HCT116 (cell line): ENCODE measurements at regions not wholly inside any gene's neighbourhood (a gene's known extent, or its start where the extent isn't known, plus 50 kb on each side); places are given as distances from the start of the nearest gene placed in this dataset.

Experiments used
- ATAC-seq: fragments of 200-7000 bp; cut with Tn5 transposase; 2 replicates; pipeline ENCODE4 v1.9.1; 2020; ENCODE audit warnings: mild to moderate bottlenecking, moderate library complexity
- BruUV-seq: library from RNA; stranded (reverse); fragments of 400-500 nt; replicated peaks from 2 replicates; lab custom pipeline; 2021; lab: Mats Ljungman, UMichigan
- CTCF ChIA-PET: fragments of 300-600 bp; sonication (Branson Sonifier 250); formaldehyde crosslinking; loops from one replicate; lab custom pipeline; 2021; ENCODE audit warnings: antibody characterized with exemption; lab: Charles Lee
- POLR2A ChIA-PET: fragments of 300-600, 350-600 bp; sonication (Branson Sonifier 250); formaldehyde crosslinking; loops from one replicate; lab custom pipeline; 2021; ENCODE audit warnings: antibody characterized with exemption; lab: Charles Lee
- RAD21 ChIA-PET, 2 experiments: fragments of 300-600 bp; sonication (Branson Sonifier 250); formaldehyde crosslinking; loops; one replicate each; lab custom pipeline; 2023; ENCODE audit warnings: low total read pairs in 2 of 2; ENCODE audit not compliant: uncharacterized antibody in 2 of 2, unreplicated experiment in 2 of 2, low non-redundant PET in 1 of 2; lab: Charles Lee
- DNase-seq: peaks from one replicate; pipeline ENCODE4 v3.0.0-alpha.2; 2010; ENCODE audit warnings: low read depth, low spot score
- H2AFZ ChIP-seq: fragments of 200-600 bp; shearing (Covaris generic), sonication (generic); 2 replicates; pipeline ENCODE4 v1.6.1; 2017; ENCODE audit warnings: low read depth, mixed run types, mixed read lengths, antibody characterized with exemption, low read length; ENCODE audit not compliant: poor library complexity, severe bottlenecking
- H3K27ac ChIP-seq: 2 replicates; pipeline ENCODE4 v1.5.1; 2012; ENCODE audit warnings: low read depth, low read length
- H3K27me3 ChIP-seq: fragments of 200-600 bp; sonication (generic); 2 replicates; pipeline ENCODE4 v1.6.1; 2016; ENCODE audit warnings: mixed run types, low read length, mixed read lengths; ENCODE audit not compliant: insufficient read depth
- H3K36me3 ChIP-seq, 2 experiments: fragments of 200-500 bp in 1 of 2; fragments of 200-600 bp in 1 of 2; sonication (Bioruptor generic) in 1 of 2; sonication (generic) in 1 of 2; 2 replicates each; pipeline versions ENCODE4 v1.5.1 to v1.6.1; 2014 to 2016; ENCODE audit warnings: low read length in 2 of 2, inconsistent platforms in 1 of 2, mixed read lengths in 1 of 2, mixed run types in 1 of 2; ENCODE audit not compliant: insufficient read depth in 2 of 2, control insufficient read depth in 1 of 2
- H3K4me1 ChIP-seq, 2 experiments: fragments of 200-600 bp in 1 of 2; sonication (generic) in 1 of 2; 2 replicates each; pipeline versions ENCODE4 v1.5.1 to v1.6.1; 2012 to 2017; ENCODE audit warnings: low read length in 2 of 2, inconsistent platforms in 1 of 2, mild to moderate bottlenecking in 1 of 2, mixed read lengths in 1 of 2, mixed run types in 1 of 2, moderate library complexity in 1 of 2; ENCODE audit not compliant: insufficient read depth in 2 of 2, control insufficient read depth in 1 of 2
- H3K4me2 ChIP-seq: fragments of 200-600 bp; sonication (generic); 2 replicates; pipeline ENCODE4 v1.6.1; 2017; ENCODE audit warnings: mixed run types, low read length, mixed read lengths
- H3K4me3 ChIP-seq, 2 experiments: fragments of 200-600 bp in 1 of 2; sonication (generic) in 1 of 2; replicated peaks in 1 of 2; 2 replicates each; pipeline ENCODE4 v1.5.1; 2011 to 2016; ENCODE audit warnings: low read length in 2 of 2, control low read depth in 1 of 2, low read depth in 1 of 2, mild to moderate bottlenecking in 1 of 2, mixed read lengths in 1 of 2, mixed run types in 1 of 2
- H3K79me2 ChIP-seq: fragments of 200-600 bp; sonication (generic); 2 replicates; pipeline ENCODE4 v1.6.1; 2017; ENCODE audit warnings: mild to moderate bottlenecking, mixed run types, low read length, moderate library complexity, mixed read lengths; ENCODE audit not compliant: insufficient read depth
- H3K9ac ChIP-seq: fragments of 200-600 bp; sonication (generic); 2 replicates; pipeline ENCODE4 v1.6.1; 2016; ENCODE audit warnings: low read length, mixed read lengths
- H3K9me2 ChIP-seq: fragments of 200-600 bp; sonication (generic), shearing (Covaris generic); 2 replicates; pipeline ENCODE4 v1.6.1; 2017; ENCODE audit warnings: mixed run types, mild to moderate bottlenecking, moderate library complexity; ENCODE audit not compliant: insufficient read depth
- H3K9me3 ChIP-seq, 2 experiments: fragments of 200-500 bp in 1 of 2; fragments of 200-600 bp in 1 of 2; sonication (Bioruptor generic) in 1 of 2; sonication (generic) in 1 of 2; 2 replicates each; pipeline ENCODE4 v1.6.1; 2014 to 2017; ENCODE audit warnings: low read length in 2 of 2, mixed read lengths in 2 of 2, inconsistent platforms in 1 of 2, low read depth in 1 of 2, mild to moderate bottlenecking in 1 of 2, mixed run types in 1 of 2, moderate library complexity in 1 of 2; ENCODE audit not compliant: control insufficient read depth in 1 of 2, insufficient read depth in 1 of 2
- H4K20me1 ChIP-seq: fragments of 200-600 bp; sonication (generic), shearing (Covaris generic); 2 replicates; pipeline ENCODE4 v1.6.1; 2017; ENCODE audit warnings: mixed run types, mild to moderate bottlenecking, moderate library complexity; ENCODE audit not compliant: insufficient read depth
- ELF1 ChIP-seq: IDR thresholded peaks from 2 replicates; pipeline ENCODE4 v1.6.1; 2012; ENCODE audit warnings: low read depth, borderline replicate concordance
- EZH2 ChIP-seq: fragments of 200-600 bp; sonication (generic); IDR thresholded peaks from 2 replicates; pipeline ENCODE4 v1.6.1; 2017; ENCODE audit warnings: antibody characterized with exemption, mixed run types
- EZH2phosphoT487 ChIP-seq: fragments of 200-600 bp; IDR thresholded peaks from 2 replicates; pipeline ENCODE4 v1.6.1; 2018; ENCODE audit warnings: antibody characterized with exemption, borderline replicate concordance
- JUND ChIP-seq: IDR thresholded peaks from 2 replicates; pipeline ENCODE4 v1.6.1; 2012
- POLR2A ChIP-seq: IDR thresholded peaks from 2 replicates; pipeline ENCODE4 v1.7.0; 2011; ENCODE audit warnings: borderline replicate concordance; ENCODE audit not compliant: insufficient read depth, insufficient read length; ENCODE audit errors: extremely low read depth
- SIN3A ChIP-seq: IDR thresholded peaks from 2 replicates; pipeline ENCODE4 v1.6.1; 2012; ENCODE audit warnings: low read depth
- SRF ChIP-seq: IDR thresholded peaks from 2 replicates; pipeline ENCODE4 v1.6.1; 2012; ENCODE audit warnings: low read depth
- YY1 ChIP-seq: IDR thresholded peaks from 2 replicates; pipeline ENCODE4 v1.6.1; 2011; ENCODE audit warnings: low read length, low read depth, moderate library complexity, mild to moderate bottlenecking; ENCODE audit not compliant: insufficient replicate concordance; ENCODE audit errors: extremely low read depth
- ZFX ChIP-seq: fragments of 450-650 bp; IDR thresholded peaks from 2 replicates; pipeline ENCODE4 v1.6.1; 2017
- intact Hi-C: fragments of 100-400 bp; cut with micrococcal nuclease; formaldehyde crosslinking; loops from 2 replicates; pipeline ENCODE4 v1.10.0; 2022
- TF ChIP-seq, protein P1 (sequence below): IDR thresholded peaks from 2 replicates; pipeline ENCODE4 v1.6.1; 2012
- TF ChIP-seq, protein P2 (sequence below), 3 experiments: fragments of 200-600 bp in 1 of 3; sonication (generic) in 1 of 3; IDR thresholded peaks in 2 of 3; conservative IDR thresholded peaks in 1 of 3; 2 replicates each; pipeline ENCODE4 v1.5.1; 2012 to 2017; ENCODE audit warnings: low read depth in 2 of 3, low read length in 2 of 3, antibody characterized with exemption in 1 of 3, borderline replicate concordance in 1 of 3, control low read depth in 1 of 3, mild to moderate bottlenecking in 1 of 3, mixed read lengths in 1 of 3, mixed run types in 1 of 3, moderate library complexity in 1 of 3; ENCODE audit not compliant: insufficient read depth in 1 of 3

DNA sequence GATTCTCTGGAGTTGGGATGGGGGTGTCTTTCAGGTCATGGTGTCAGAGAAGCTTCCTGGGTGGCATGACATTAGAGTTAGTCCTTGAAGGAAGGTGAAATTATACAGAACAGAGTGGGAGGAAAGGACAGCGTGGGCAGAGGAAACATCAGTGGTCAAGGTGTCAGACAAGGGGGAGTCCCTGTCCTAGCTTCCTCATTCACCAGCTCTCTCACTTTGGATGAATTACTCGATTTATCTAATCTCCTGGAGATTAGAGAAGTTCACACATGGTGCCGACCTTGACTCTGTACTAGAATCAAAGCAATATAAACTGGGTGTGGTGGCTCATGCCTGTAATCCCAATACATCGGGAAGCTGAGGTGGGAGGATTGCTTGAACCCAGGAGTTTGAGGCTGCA is 492.9 kb downstream of the VRK1 start:
- H3K79me2 ChIP-seq: no peaks in the 10 kb centered on the region
- H3K27me3 ChIP-seq: peaks cover 41% of the 10 kb centered on the region
- DNase-seq: no peak
- CTCF ChIA-PET: no interaction called here
- RAD21 ChIA-PET: no interaction called here
- no peak overlapping the region for H3K4me3 ChIP-seq
- no peaks in the 10 kb centered on the region for H3K36me3 ChIP-seq
- intact Hi-C loops: loop anchor here (10.0 kb wide), 1 partner anchor 295 kb away; no protein-coding TSS in a partner anchor
- H3K9me2 ChIP-seq: no peaks in the 10 kb centered on the region
- H3K27ac ChIP-seq: no peak overlapping the region
- no peak overlapping the region for H3K4me2 ChIP-seq
- H3K9me3 ChIP-seq: no peaks in the 10 kb centered on the region
- H2AFZ ChIP-seq: no peak overlapping the region
- no peaks in the 10 kb centered on the region for H3K4me1 ChIP-seq
- no peaks in the 10 kb centered on the region for H4K20me1 ChIP-seq
- H3K9ac ChIP-seq: no peak overlapping the region
- BruUV-seq: no TSS peak
- no peak for ATAC-seq
- POLR2A ChIA-PET: no interaction called here
- TF ChIP-seq, protein P1, sequence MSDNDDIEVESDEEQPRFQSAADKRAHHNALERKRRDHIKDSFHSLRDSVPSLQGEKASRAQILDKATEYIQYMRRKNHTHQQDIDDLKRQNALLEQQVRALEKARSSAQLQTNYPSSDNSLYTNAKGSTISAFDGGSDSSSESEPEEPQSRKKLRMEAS: no peak
- TF ChIP-seq ELF1: no peak
- TF ChIP-seq, protein P2, sequence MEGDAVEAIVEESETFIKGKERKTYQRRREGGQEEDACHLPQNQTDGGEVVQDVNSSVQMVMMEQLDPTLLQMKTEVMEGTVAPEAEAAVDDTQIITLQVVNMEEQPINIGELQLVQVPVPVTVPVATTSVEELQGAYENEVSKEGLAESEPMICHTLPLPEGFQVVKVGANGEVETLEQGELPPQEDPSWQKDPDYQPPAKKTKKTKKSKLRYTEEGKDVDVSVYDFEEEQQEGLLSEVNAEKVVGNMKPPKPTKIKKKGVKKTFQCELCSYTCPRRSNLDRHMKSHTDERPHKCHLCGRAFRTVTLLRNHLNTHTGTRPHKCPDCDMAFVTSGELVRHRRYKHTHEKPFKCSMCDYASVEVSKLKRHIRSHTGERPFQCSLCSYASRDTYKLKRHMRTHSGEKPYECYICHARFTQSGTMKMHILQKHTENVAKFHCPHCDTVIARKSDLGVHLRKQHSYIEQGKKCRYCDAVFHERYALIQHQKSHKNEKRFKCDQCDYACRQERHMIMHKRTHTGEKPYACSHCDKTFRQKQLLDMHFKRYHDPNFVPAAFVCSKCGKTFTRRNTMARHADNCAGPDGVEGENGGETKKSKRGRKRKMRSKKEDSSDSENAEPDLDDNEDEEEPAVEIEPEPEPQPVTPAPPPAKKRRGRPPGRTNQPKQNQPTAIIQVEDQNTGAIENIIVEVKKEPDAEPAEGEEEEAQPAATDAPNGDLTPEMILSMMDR (IDR thresholded peaks at IDR 0.05 in 2 of 3, conservative IDR thresholded peaks at IDR 0.05 in 1 of 3; ENCODE audit: borderline replicate concordance in 1 of 3, insufficient read depth in 1 of 3, low read depth in 2 of 3, low read length in 2 of 3): no peak

DNA sequence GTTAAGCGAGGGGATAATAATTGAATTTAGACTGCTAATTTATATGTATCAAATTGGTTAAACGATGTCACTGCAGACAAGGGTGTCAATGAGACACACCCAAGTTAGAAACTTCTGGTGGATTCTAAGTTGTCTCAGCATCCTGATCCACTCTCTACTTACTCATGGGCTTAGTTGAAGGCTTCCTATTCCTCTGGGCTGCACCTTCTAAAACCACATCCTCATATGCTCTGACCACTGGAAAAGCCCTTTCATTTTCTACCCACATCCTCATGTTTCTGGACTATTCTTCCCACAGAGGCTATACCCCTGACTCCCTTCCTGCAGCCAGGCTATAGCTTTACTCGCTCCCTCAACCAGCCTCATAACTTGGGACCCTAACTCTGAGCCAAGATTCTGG is 493.8 kb downstream of the VRK1 start:
- no peak overlapping the region for H3K4me3 ChIP-seq
- H4K20me1 ChIP-seq: no peaks in the 10 kb centered on the region
- no peaks in the 10 kb centered on the region for H3K36me3 ChIP-seq
- peaks cover 41% of the 10 kb centered on the region for H3K27me3 ChIP-seq
- RAD21 ChIA-PET: no interaction called here
- H3K9me3 ChIP-seq: no peaks in the 10 kb centered on the region
- intact Hi-C loops: loop anchor here (10.0 kb wide), 1 partner anchor 294 kb away; no protein-coding TSS in a partner anchor
- POLR2A ChIA-PET: no interaction called here
- no peak overlapping the region for H2AFZ ChIP-seq
- no peak overlapping the region for H3K27ac ChIP-seq
- no peaks in the 10 kb centered on the region for H3K4me1 ChIP-seq
- no peak for ATAC-seq
- TF ChIP-seq JUND (no peak), SIN3A (no peak), ELF1 (no peak), SRF (no peak), EZH2phosphoT487 (no peak), ZFX (no peak), EZH2 (no peak), POLR2A (no peak), YY1 (no peak)
- H3K9me2 ChIP-seq: no peaks in the 10 kb centered on the region
- no peak overlapping the region for H3K4me2 ChIP-seq
- no TSS peak for BruUV-seq
- no peak for DNase-seq
- CTCF ChIA-PET: no interaction called here
- no peaks in the 10 kb centered on the region for H3K79me2 ChIP-seq
- no peak overlapping the region for H3K9ac ChIP-seq
